DND-41 (cell line): ENCODE measurements at regions not wholly inside any gene's neighbourhood (a gene's known extent, or its start where the extent isn't known, plus 50 kb on each side); places are given as distances from the start of the nearest gene placed in this dataset.

ENCODE experiments used
- ATAC-seq: fragments of 200-7000 bp; cut with Tn5 transposase; 3 replicates; pipeline ENCODE4 v1.9.1; 2021; ENCODE audit warnings: low read depth; ENCODE audit not compliant: insufficient read depth
- DNase-seq: peaks from one replicate; pipeline ENCODE4 v3.0.0-alpha.2; 2020
- H2AFZ ChIP-seq: 2 replicates; pipeline ENCODE4 v1.6.0; 2012; ENCODE audit warnings: low read depth, low read length
- H3K27ac ChIP-seq: 2 replicates; pipeline ENCODE4 v1.5.1; 2012; ENCODE audit warnings: low read length, inconsistent platforms
- H3K27me3 ChIP-seq: fragments of 200-600 bp; sonication (generic); 2 replicates; pipeline ENCODE4 v1.6.0; 2012; ENCODE audit warnings: low read length, mild to moderate bottlenecking, inconsistent platforms; ENCODE audit not compliant: insufficient read depth, poor library complexity
- H3K36me3 ChIP-seq: 2 replicates; pipeline ENCODE4 v1.5.1; 2012; ENCODE audit warnings: low read length, inconsistent platforms; ENCODE audit not compliant: insufficient read depth
- H3K4me1 ChIP-seq: 2 replicates; pipeline ENCODE4 v1.5.1; 2012; ENCODE audit warnings: mild to moderate bottlenecking, low read length; ENCODE audit not compliant: insufficient read depth
- H3K4me2 ChIP-seq: 2 replicates; pipeline ENCODE4 v1.6.0; 2012; ENCODE audit warnings: mild to moderate bottlenecking, moderate library complexity, low read length, inconsistent platforms; ENCODE audit not compliant: insufficient read depth
- H3K4me3 ChIP-seq, 2 experiments: fragments of 200-600 bp in 1 of 2; shearing (Covaris generic) in 1 of 2; 2 replicates each; pipeline ENCODE4 v1.5.1; 2012 to 2016; ENCODE audit warnings: inconsistent platforms in 2 of 2, low read length in 2 of 2, mild to moderate bottlenecking in 2 of 2, low read depth in 1 of 2, moderate library complexity in 1 of 2
- H3K79me2 ChIP-seq: 2 replicates; pipeline ENCODE4 v1.6.0; 2012; ENCODE audit warnings: low read length, inconsistent platforms; ENCODE audit not compliant: insufficient read depth
- H3K9ac ChIP-seq: 2 replicates; pipeline ENCODE4 v1.6.0; 2012; ENCODE audit warnings: low read depth, mild to moderate bottlenecking, inconsistent platforms, low read length, moderate library complexity
- H3K9me3 ChIP-seq: 2 replicates; pipeline ENCODE4 v1.5.1; 2012; ENCODE audit warnings: low read length, moderate library complexity, mild to moderate bottlenecking, inconsistent platforms; ENCODE audit not compliant: insufficient read depth, severe bottlenecking
- H4K20me1 ChIP-seq: 2 replicates; pipeline ENCODE4 v1.6.0; 2012; ENCODE audit warnings: low read length; ENCODE audit not compliant: insufficient read depth
- EZH2 ChIP-seq: IDR thresholded peaks from 3 replicates; pipeline ENCODE4 v1.6.1; 2012; ENCODE audit warnings: borderline replicate concordance, low read depth, mild to moderate bottlenecking, moderate library complexity, low read length, inconsistent platforms; ENCODE audit not compliant: severe bottlenecking
- TF ChIP-seq, protein P1 (sequence below): IDR thresholded peaks from 2 replicates; pipeline ENCODE4 v1.5.1; 2012; ENCODE audit warnings: borderline replicate concordance, low read length, moderate library complexity, mild to moderate bottlenecking; ENCODE audit not compliant: poor library complexity, severe bottlenecking; ENCODE audit errors: extremely low read depth

DNA sequence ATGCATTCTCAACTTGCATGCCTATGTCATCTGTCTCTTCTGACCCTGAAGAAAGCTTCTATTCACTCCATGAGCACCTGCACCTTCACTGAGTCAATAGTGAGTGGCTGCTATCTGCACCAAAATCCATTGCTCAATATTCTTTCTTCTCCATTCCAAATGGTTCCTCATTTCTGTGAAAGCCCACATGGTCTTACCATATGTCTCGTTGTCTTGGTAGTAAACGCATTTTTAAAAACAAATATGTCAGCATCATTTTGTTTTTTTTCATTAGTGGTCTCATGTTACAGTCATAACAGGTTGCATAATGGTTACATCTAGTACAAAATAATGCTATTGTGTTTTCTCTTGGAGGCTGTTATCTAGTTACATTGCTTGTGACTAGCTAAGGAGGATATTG lies 106.9 kb upstream of the CPM start:
- H3K79me2 ChIP-seq = no peaks in the 10 kb centered on the region
- DNase-seq (no peak), ATAC-seq (no peak)
- no peaks in the 10 kb centered on the region for H3K36me3 ChIP-seq
- H3K9me3 ChIP-seq = no peaks in the 10 kb centered on the region
- no peak overlapping the region for H3K4me3 ChIP-seq
- no peak overlapping the region for H3K9ac ChIP-seq
- TF ChIP-seq, protein P1, sequence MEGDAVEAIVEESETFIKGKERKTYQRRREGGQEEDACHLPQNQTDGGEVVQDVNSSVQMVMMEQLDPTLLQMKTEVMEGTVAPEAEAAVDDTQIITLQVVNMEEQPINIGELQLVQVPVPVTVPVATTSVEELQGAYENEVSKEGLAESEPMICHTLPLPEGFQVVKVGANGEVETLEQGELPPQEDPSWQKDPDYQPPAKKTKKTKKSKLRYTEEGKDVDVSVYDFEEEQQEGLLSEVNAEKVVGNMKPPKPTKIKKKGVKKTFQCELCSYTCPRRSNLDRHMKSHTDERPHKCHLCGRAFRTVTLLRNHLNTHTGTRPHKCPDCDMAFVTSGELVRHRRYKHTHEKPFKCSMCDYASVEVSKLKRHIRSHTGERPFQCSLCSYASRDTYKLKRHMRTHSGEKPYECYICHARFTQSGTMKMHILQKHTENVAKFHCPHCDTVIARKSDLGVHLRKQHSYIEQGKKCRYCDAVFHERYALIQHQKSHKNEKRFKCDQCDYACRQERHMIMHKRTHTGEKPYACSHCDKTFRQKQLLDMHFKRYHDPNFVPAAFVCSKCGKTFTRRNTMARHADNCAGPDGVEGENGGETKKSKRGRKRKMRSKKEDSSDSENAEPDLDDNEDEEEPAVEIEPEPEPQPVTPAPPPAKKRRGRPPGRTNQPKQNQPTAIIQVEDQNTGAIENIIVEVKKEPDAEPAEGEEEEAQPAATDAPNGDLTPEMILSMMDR = no peak
- TF ChIP-seq EZH2 = no peak
- no peak overlapping the region for H2AFZ ChIP-seq
- H3K4me1 ChIP-seq = no peaks in the 10 kb centered on the region
- no peaks in the 10 kb centered on the region for H4K20me1 ChIP-seq
- no peak overlapping the region for H3K27ac ChIP-seq
- no peak overlapping the region for H3K4me2 ChIP-seq
- H3K27me3 ChIP-seq = no peaks in the 10 kb centered on the region

DNA sequence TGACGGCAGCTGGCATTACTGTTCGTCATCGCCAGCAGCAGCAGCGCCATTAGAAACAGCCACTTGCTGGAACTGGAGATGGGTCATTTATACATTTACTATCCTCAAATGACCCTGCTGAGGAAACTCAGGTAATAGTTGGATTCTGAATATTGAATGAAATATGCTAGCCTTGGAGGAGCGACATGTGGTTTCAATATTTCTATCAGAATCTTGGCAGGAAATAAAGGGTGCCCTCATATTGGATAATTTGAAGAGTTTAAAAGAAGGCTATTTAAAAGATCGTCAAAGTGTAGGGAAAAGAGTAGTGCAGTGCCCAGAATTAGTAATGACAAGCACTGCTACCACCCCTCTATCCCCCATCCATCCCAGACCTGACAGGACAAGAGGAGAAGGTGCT lies 109.6 kb upstream of the CPM start:
- TF ChIP-seq EZH2 = no peak
- no peak overlapping the region for H3K4me3 ChIP-seq
- no peaks in the 10 kb centered on the region for H3K4me1 ChIP-seq
- H3K27me3 ChIP-seq = no peaks in the 10 kb centered on the region
- H3K79me2 ChIP-seq = no peaks in the 10 kb centered on the region
- ATAC-seq (no peak), DNase-seq (no peak)
- no peak overlapping the region for H3K9ac ChIP-seq
- no peak overlapping the region for H2AFZ ChIP-seq
- H3K4me2 ChIP-seq = no peak overlapping the region
- H3K27ac ChIP-seq = no peak overlapping the region
- H3K36me3 ChIP-seq = no peaks in the 10 kb centered on the region
- no peaks in the 10 kb centered on the region for H4K20me1 ChIP-seq
- no peaks in the 10 kb centered on the region for H3K9me3 ChIP-seq

DNA sequence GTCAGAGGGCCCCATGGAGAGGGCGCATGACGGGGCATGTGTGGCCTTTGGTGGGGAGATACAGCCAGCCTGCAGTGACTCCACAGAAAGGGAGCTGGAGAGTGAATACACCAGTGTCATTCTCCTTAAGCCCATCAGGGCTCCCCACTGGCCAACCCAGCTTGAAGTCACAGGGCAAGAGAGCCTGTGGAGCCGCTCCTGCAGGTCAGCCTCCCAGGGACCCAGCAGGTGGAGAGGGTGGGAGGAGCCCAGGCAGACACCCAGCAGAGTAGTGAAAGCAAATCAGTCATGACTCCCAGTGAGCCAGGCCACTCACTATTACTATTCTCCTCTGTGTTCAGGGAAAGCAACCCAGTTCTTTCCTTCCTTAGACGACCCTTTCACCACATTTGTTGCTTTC lies 110.0 kb upstream of the CPM start:
- ATAC-seq (no peak), DNase-seq (no peak)
- H3K9ac ChIP-seq = no peak overlapping the region
- H3K27ac ChIP-seq = no peak overlapping the region
- H3K9me3 ChIP-seq = no peaks in the 10 kb centered on the region
- TF ChIP-seq, protein P1 = no peak
- TF ChIP-seq EZH2 = no peak
- no peak overlapping the region for H3K4me2 ChIP-seq
- no peaks in the 10 kb centered on the region for H4K20me1 ChIP-seq
- H2AFZ ChIP-seq = no peak overlapping the region
- no peaks in the 10 kb centered on the region for H3K79me2 ChIP-seq
- H3K4me3 ChIP-seq = no peak overlapping the region
- H3K27me3 ChIP-seq = no peaks in the 10 kb centered on the region
- no peaks in the 10 kb centered on the region for H3K4me1 ChIP-seq
- no peaks in the 10 kb centered on the region for H3K36me3 ChIP-seq

- no peak for TF ChIP-seq EZH2
- TF ChIP-seq, protein P1 = no peak
- Histone ChIP-seq H3K27me3 (no peaks in the 10 kb centered on the region), H3K36me3 (no peaks in the 10 kb centered on the region), H3K4me3 (no peak overlapping the region), H3K4me2 (no peak overlapping the region), H3K27ac (no peak overlapping the region), H3K79me2 (no peaks in the 10 kb centered on the region), H3K9ac (no peak overlapping the region), H4K20me1 (no peaks in the 10 kb centered on the region), H3K9me3 (no peaks in the 10 kb centered on the region), H3K4me1 (no peaks in the 10 kb centered on the region), H2AFZ (no peak overlapping the region)
- ATAC-seq (no peak), DNase-seq (no peak)
Measured at GRCh38 chr12:69044887-69045286, 111.9 kb upstream of the CPM start.
